EL (cell line): ENCODE measurements at regions not wholly inside any gene's neighbourhood (a gene's known extent, or its start where the extent isn't known, plus 50 kb on each side); places are given as distances from the start of the nearest gene placed in this dataset.

ENCODE experiments used
- DNase-seq: peaks from one replicate; pipeline ENCODE4 v3.0.0-alpha.2; 2016

DNA sequence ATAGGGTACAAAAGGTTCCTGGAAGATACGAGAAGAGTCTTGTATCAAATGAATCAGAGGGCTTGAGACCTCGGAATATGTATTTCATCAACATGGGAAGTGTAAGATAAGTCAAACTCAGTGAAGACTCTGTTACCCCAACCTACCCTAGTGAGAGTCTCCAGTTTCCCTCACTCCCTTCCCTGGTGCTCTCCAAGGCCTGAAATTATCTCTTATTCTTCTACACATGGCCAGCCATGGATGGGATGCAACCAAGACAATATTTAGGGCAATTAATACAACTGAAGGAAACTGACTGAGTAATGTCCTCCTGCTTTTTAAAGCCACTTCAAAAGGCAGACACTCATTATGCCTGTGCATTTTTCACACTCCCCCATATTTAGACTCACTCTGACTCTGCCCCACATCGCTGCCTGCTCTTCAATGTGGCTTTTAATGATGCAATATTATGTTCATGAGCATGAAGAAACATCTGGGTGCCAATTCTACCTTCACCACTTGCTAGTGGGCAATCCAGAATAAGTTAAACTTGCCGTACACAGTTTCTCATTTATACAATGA, 137.1 kb upstream of the THBS1 start:
- no peak for DNase-seq

DNA sequence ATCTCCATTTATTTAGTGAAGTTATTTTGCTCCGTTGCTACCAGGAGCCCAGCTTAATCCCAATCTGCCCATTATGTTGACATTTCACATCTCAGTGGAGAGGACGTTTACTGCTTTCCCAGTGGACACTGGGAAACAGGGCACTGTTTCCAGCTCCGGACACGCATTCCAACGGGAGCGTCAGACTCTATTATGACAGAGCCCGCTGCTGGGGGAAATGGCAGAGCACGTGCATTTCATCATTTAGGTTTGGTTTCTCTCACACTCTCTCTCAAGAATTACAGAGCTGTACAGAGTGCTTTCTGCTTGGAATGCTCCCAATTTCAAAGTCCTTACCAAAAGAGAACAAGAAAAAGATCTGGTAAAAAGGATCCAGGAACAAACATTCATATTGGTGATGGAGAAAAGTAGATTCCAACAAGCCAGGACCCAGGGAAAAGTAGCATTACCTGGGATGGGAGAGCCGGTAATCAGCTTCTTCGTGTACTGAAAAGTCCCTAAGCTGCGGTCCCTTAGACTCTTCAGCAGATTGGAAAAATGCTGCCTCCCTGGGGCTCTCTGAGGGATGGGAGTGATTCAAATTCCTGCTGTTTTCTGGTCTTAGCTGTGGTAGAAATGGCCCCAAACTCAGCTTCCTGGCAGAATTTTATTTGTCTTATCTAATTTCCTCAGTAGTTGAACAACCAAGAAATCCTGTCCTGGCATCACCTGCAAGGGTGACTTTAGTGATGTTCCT, 136.0 kb upstream of the THBS1 start:
- no peak for DNase-seq

DNA sequence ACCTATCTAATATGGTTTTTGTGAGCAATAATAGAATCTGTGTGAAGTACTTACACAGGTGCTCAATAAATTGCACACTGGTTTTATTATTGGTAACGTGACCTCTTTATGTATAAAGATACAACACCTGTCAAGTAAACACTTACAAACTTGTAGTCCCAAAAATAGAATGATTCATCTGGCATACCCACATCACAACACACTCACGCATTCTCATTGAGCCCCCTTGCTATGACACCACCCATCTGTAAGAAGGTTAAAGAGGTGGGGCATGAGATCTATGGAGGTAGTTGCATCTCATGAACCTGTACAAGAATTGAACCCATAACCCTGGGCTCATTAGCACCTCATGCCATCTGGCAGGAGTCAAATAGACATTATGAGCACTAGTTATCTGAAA, 134.9 kb upstream of the THBS1 start:
- DNase-seq = no peak

DNA sequence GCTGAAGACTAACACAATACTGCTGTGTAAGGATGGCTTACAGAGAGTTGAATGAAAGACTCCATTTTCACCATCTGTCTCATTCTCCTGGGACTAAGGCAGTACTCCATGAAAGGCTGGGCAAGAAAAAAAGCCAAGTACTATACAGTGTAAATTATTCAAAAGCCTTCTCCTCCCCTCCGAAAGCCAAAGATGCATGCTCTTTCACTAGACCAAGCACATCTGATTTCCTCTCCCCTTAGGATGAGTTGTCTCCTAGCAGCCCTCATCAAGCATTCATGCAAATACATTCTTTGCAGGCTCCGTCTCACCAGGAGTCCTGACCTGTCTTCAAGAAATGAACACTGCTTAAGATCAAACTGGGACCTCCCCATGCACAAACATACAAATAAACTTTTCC, 133.5 kb upstream of the THBS1 start:
- no peak for DNase-seq

DNA sequence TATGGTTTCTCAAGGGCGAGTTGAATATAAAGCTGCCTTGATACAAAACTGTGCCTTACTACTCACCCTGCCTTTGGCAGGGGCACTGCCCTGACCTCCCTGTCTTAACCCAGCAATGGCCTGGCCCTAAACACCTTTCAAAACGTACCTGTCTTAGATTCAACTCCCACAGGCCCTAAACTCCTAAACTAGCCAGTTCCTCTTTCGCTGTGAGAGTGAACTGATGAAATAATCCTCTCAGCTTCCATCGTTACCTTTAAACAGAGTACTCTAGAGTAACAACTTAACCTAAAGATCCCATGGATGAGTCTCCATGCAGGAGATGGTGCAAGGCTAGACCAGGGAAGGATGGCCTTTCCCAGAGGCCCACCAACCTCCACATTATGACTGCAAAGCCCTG, 133.0 kb upstream of the THBS1 start:
- no peak for DNase-seq

DNA sequence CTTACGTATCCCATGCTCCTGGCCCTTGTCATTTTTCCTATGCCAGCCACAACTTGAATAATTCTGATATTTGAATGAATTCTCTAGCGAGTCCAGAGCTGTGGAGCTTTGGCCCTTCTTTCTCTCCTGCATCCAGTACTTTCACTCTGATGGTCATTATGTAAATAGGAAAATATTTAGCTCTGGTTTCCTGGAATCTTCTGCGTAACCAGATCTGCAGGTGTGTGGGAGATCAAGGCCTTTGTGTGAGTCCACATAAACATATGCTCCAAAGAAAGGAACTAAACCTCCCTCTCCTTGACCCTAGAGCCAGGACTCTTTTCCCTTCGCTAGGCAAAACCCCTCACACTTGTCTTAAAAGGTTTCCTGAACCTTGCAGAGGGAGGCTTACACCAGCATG, 132.5 kb upstream of the THBS1 start:
- DNase-seq = no peak

DNA sequence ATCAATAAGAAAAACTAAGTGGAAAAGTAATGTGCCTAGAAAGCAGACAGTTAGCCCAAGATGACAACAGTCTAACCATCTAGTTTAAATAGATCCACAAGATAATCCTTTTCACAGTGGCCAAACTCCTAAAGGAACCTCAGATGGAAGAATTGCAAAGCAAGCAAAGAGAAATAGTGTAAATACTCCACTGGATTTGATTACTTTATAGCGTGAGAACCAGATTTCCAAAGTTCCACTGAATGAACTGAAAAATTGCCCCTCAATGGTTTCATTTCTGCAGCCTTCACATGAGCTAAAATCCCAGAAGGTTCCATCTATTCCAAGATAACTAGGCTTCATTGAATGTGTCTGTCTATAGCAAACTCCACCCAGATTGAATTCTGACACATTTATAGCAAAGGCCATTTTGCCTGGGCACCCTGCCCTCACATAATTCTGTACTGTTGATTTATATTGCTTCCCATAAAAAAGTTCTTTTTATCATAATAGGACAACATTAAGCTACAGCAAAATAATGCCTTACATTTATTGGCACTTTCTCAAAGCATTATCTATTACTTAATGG, 129.7 kb upstream of the THBS1 start:
- DNase-seq = no peak

DNA sequence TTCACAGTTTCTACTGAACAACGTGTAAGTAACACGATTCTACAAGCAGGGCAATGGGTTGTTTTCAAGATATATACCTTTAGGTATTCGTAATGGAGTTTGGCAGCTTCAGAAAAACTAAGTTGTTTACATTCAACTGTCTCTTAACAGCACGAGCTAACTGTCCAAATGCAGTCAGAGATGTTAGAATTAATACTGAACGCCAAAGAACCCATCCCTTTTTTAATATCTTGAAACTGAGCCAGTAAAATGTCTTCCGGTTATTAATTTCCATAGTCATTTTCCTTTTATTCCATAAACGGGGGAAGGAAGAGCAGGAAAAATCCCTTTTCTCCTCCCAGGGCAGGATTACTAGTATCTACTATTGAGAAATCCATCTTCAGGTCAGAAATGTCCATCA, 129.0 kb upstream of the THBS1 start:
- no peak for DNase-seq

DNA sequence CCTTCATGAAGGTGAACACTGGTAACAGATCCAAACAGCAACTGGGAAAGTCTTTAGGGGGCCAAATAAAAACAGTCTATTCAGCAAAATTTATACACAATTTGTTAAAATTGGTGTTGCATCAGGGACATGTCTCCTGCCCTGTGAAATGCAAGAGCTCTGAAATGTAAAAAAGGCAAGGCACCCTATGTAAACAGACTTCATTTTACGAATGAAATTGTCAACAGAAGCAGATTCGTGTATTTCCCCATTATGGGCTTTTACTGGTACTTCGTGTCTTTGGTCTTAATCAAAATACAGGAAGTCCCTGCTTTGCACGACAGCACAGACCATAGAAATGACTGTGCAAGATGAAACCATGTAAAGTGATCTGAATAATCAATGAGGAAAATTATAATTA, 127.3 kb upstream of the THBS1 start:
- DNase-seq = no peak

DNA sequence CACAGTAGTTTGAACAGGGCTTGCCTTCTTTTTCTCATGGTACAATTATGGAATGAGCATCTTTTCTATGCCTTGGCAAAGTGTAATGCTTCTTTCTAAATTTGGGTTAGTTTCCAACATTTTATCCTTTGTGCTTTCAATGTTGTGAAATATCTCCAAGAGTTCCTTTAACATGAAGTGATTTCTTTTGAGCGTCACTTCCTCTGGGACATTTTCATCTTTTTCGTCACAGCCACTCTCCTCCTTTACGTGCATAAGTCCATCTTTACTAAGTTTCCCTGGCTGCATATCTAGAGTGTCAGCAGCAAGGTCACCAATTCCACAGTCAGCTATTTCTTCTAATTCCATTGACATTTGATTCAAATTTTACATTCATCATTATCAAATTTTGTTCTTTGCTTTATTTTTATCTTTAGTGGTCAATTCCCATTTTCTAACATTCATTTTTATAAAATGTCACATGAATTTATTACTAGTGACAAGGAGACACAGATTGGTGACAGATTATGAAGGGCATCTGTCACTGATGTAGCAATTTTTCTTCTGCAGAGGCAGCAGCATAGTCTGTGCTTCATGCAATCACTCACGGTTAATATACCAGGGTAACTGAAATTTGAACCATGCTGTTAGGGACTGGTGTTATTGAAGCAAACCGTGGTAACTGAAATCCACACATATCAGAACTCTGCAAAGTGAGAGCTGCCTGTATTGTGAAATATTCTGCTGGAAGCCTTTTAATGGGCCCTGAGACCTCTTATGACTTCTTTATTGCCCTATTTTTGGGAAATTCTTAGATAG, 126.5 kb upstream of the THBS1 start:
- DNase-seq = no peak

DNA sequence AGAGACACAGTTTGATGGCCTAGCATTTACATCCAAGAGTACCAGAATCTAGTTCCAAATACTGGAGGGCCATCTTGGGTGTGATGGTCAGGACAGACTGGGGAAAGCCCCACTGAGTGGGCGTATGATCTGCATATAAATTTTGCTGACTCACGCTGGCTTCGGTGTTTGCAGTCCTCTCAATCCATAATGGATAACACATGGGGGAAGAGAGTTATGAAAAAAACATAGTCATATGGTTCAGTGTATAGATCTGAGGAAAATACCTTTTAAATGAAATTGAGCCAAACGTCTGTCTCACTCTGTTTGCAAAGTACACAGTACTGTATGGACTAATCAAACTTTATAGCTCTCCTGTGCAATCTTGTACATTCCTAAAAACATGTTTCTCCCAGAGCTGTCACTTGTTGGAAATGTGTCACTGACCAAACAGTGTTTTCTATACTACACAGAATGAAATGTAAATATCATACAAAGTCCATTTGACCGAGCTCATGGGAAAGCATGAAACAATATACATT, 125.3 kb upstream of the THBS1 start:
- DNase-seq = peak; percentile 76

DNA sequence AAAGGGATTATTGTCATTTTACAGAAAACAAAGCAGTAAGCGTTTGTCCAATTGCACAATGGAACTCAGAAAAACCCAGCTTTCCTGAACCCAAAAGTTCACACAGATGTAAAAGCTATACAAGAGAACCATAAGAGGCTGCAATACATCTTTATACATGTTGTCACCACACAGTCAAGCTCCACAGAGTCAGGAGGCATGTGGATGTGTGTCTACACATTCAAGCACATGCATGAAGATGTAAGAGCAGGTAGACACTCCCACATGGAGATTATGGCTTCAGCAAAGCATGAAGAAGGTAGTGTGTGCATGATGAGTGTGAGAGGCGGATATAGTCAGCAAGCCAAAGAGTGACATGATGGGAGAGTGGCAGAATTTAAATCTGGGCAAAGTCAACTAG, 124.7 kb upstream of the THBS1 start:
- no peak for DNase-seq

DNA sequence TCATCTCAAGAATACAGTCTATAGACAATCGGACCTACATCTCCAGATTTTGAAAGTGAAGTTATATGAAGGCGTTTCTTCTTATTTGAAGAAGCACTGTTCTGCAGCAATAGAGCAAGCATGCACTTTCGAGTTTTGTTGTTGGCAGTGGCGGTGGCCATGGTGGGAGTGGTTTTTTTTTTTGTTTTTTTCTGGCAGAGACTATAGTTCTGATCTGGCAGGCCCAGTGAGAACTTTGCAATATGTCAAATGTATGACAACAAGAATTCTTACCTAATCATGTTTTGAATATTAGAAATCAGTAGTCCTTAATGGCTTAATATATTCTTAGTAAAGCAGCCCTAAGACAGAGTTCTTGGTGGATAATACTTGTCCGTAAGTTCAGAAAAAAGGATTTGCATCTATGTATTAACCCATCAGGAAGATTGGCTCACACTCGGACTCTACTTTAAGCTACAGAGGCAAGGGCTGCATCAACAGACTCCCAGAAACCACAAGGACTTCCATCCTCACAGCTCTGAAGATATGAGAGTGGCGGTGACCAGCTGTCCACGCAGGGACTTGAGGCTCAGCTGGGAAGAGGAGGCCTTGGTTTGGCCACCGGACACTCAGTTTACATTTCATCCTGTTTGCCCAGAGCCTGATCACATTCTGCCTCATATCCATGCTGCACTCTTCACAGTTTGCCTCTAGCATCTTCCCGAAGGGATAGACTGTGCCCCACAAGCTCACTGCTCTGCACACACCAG, 124.1 kb upstream of the THBS1 start:
- no peak for DNase-seq

DNA sequence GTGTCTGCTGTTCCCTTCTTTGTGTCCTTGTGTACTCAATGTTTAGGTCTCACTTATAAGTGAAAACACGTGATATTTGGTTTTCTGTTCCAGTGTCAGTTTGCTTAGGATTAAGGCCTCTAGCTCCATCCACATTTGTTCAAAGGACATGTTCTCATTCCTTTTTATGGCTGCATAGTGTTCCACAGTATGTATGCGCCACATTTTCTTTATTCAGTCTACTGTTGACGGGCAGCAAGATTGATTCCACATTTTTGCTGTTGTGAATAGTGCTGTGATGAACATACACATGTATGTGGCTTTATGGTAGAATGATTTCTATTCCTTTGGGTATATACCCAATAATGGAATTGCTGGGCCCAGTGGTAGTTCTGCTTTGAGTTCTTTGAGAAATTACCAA, 122.7 kb upstream of the THBS1 start:
- DNase-seq = no peak

DNA sequence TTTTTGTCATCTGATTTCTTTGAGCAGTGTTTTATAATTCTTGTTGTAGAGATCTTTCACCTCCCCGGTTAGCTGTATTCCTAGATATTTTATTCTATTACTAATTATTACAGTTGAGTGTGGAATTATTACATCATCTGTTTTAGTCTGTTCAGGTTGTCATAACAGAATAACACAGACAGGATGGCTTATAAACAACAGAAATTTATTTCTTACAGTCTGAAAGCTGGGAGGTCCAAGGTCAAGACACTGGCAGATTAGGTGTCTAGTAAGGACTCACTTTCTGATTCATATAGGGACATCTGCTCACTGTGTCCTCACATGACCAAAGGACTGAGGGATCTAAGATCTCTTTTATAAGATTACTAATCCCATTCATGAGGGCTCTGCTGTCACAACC, 121.3 kb upstream of the THBS1 start:
- DNase-seq = no peak

DNA sequence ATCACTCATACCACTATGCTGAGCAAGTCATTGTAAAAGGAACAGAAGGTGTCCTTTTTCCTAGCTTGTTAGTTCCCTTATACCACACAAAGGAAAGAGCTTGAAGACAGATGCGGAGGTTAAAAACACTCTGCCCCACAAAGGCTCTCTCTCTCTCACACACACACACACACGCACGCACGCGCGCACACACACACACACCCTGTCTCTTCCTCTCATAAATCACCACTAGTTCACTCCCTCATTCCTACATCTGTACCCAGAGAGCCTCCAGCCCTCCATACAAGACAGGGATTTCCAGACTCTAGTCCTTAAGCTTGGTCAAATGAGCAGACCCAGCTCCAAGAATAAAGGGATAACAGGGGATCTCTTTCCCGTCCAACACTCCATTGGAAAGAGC, 120.1 kb upstream of the THBS1 start:
- DNase-seq = no peak

DNA sequence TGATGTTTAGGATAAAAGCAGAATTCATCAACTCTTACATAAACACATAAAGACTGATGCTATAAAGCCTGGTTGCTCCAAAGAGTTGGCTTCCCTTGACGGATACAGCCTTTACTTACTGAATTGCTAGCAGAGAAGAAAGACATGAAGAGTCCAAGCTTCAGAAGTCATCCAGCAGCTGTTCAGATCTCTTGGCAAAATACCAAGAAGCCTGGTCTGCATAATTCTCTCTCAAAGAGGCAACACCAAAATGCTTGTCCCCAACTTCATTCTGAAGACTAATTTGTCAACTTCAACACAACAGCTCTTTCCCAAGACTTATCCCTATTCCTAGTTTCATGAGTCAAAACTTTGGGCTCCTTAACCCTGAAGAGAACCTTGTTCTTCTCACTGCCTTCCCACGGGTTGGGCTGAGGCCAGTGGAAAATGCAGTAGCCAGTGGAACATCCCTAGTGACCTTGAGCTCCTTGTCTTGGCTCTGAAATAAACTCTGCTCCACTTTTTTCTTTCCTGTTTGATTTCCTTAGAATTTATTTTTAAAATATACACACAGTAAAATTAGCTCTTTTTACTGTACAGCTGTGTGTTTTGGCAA, 119.2 kb upstream of the THBS1 start:
- DNase-seq = no peak

DNA sequence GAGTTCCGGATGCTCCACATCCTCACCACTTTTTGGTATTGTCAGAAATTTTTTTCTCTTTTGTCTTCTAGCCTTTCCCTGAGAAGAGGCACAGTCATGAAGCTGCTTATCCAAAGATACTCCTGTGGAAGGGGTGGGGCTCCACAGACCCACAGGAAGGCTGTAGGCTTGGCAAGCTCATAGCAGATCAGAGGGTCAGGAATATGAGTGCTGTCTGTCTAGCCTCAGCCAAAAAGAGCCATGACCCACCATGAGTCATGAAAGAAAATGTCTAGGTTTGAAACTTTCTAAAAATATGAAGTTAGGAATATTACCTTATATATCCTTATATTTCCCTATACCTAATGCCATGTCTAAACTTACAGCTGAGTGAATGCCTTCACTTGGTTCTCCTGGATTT, 118.2 kb upstream of the THBS1 start:
- DNase-seq = peak; percentile 52

DNA sequence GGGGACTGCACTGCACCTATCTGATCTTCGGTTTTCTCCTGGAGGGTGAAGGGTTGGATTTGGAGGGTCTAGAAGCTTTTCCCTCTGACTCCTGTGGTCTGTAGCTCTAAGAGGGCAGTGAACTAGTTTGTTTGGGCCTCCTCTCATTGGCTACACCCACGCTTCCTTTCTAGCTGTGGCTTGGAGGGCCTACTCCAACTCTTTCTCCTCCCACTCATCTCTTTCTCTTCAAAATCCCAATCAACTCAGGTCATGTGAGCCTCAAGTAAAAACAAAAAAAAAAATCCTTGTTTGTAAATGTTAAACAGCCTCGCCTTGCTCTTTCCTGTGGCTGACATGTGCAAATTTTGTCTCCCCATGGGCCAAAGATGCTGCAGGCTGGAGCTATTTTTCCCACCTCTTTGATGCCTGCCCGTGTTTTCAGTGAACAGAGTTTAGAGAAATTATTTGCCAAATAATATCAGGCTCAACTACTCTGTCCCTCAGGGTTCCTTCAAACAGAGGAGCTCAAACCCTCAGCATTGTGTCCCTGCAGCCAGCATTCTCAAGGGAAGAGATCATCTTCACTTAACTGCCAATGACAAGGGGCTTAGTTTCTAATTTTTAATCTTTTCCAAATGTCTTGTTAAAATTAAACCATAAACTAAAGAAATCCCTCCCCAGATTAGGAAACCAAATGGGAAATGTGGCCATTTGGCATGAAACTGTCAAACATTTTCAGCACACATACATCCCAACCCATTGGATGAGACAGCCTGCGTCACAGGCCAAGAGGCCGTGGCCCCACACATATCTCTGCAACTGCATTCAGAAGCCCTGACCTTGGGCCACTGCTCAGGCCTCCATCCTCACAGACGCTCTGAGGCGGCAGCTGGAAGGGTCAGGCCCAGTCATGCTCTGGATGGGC, 114.8 kb upstream of the THBS1 start:
- DNase-seq = peak; percentile 13

DNA sequence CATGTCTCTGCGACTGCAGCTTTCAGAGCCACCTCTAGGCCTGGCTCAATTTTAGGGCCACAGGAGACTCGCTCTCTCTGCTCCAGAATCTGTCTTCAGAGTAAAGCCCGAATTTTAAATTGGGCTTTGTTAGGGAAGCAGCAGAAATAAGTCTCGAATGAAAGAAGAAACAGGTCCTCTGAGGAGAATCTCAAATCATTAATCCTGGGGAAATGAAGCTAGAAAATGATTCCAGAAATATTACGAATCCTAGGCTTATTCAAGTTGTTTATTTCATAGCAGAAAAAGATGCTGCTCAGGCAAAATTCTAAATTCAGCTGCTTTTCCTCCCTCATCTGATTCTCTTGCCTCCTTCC, 114.2 kb upstream of the THBS1 start:
- DNase-seq = no peak

DNA sequence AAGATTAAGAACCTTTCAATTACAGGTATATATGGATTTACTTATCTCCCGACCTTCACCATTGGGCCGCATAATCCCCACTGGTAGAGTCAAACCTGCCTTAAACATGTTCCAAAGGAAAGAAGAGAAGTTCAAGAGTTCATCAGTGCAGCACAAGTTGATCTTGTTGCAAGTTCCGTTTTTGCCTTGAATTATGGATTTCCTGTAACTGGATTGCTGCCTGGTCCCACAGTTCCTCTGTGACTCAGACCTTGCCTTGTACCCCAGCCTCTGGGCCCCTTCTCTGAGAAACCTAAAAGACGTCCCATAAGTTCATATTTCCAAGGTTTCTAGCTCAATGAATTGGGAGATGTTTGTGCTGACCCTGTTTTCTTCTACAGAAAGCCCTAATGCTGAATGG, 112.5 kb upstream of the THBS1 start:
- no peak for DNase-seq

DNA sequence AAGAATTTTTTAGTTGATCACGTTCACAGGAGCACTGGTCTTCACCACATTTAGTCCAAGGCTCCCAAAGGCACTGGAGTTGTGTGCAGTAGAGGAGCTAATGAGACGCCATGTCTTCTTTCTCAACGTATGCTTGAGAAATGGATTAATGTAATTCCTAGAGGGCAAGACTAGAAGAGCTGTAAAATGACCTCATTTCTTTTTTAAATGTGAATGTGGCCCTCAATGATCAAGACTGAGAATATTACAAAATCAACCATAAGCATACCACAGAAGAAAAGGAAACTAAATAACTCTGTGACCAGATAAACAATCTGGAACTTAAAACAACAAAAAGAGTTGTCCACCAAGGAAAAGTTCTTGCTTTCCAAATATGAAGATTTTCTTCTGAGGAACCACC, 112.1 kb upstream of the THBS1 start:
- DNase-seq = no peak
